Breast epithelium (tissue), 4 donors: ENCODE measurements at regions not wholly inside any gene's neighbourhood (a gene's known extent, or its start where the extent isn't known, plus 50 kb on each side); places are given as distances from the start of the nearest gene placed in this dataset.

Source experiments
- DNase-seq, 2 donors: peaks; one replicate each; pipeline ENCODE4 v3.0.0-alpha.2; 2019; ENCODE audit warnings: low spot score in 2 of 2
- H3K27ac ChIP-seq, 2 donors: fragments of 200-600 bp; sonication (generic) in 1 of 2; one replicate each; pipeline ENCODE4 v1.5.1; 2016 to 2019; ENCODE audit warnings: mild to moderate bottlenecking in 1 of 2
- H3K27me3 ChIP-seq, 2 donors: fragments of 200-600 bp; sonication (generic) in 1 of 2; one replicate each; pipeline versions ENCODE4 v1.5.1 to v1.6.0; 2017 to 2019; ENCODE audit warnings: control low read depth in 1 of 2, mild to moderate bottlenecking in 1 of 2
- H3K36me3 ChIP-seq: fragments of 200-600 bp; one replicate; pipeline ENCODE4 v1.5.1; 2019
- H3K4me1 ChIP-seq, 2 donors: fragments of 200-600 bp; sonication (generic); one replicate each; pipeline ENCODE4 v1.5.1; 2016 to 2019; ENCODE audit warnings: control low read depth in 1 of 2
- H3K4me3 ChIP-seq, 3 donors: fragments of 200-600 bp; sonication (generic); 1 replicate in 2 of 3; 2 replicates in 1 of 3; pipeline ENCODE4 v1.5.1; 2016 to 2019; ENCODE audit warnings: mild to moderate bottlenecking in 3 of 3, moderate library complexity in 2 of 3
- H3K9me3 ChIP-seq, 2 donors: fragments of 200-600 bp; sonication (generic) in 1 of 2; one replicate each; pipeline ENCODE4 v1.5.1; 2016 to 2019; ENCODE audit warnings: control low read depth in 1 of 2
- CTCF ChIP-seq, 3 donors: fragments of 450-650 bp; IDR thresholded peaks; one replicate each; pipeline ENCODE4 v1.5.1; 2016 to 2017; ENCODE audit warnings: antibody characterized with exemption in 3 of 3, mild to moderate bottlenecking in 3 of 3, moderate library complexity in 3 of 3
- POLR2A ChIP-seq: fragments of 450-650 bp; IDR thresholded peaks from one replicate; pipeline ENCODE4 v1.6.1; 2016; ENCODE audit warnings: antibody characterized with exemption, mild to moderate bottlenecking, moderate library complexity
- POLR2AphosphoS5 ChIP-seq, 3 donors: sonication (generic); formaldehyde crosslinking; IDR thresholded peaks; one replicate each; pipeline ENCODE4 v1.6.1; 2017; ENCODE audit warnings: antibody characterized with exemption in 3 of 3
- intact Hi-C: fragments of 100-400 bp; cut with DNase I; formaldehyde crosslinking; loops from one replicate; pipeline ENCODE4 v1.15.1; 2023; ENCODE audit warnings: low total_unique reads

- Histone ChIP-seq H3K4me1 (no peaks in the 10 kb centered on the region), H3K9me3 (no peaks in the 10 kb centered on the region), H3K27me3 (no peaks in the 10 kb centered on the region), H3K36me3 (no peaks in the 10 kb centered on the region), H3K4me3 (no peak overlapping the region), H3K27ac (no peak overlapping the region)
- no peak for TF ChIP-seq POLR2AphosphoS5 (IDR thresholded peaks at IDR 0.05)
- TF ChIP-seq CTCF (IDR thresholded peaks at IDR 0.05) = no peak
- no peak for TF ChIP-seq POLR2A
- no peak for DNase-seq
- intact Hi-C loops = no loop called here
These were observed 876.9 kb upstream of the FBXO33 start for GRCh38 chr14:40309124-40309523.

GRCh38 chr14:40308240-40308639, 876.0 kb upstream of the FBXO33 start:
- Histone ChIP-seq H3K4me1 (no peaks in the 10 kb centered on the region), H3K9me3 (no peaks in the 10 kb centered on the region), H3K27ac (no peak overlapping the region), H3K27me3 (no peaks in the 10 kb centered on the region), H3K36me3 (no peaks in the 10 kb centered on the region), H3K4me3 (no peak overlapping the region)
- intact Hi-C loops = no loop called here
- DNase-seq = no peak
- TF ChIP-seq POLR2A (no peak), CTCF (IDR thresholded peaks at IDR 0.05) (no peak), POLR2AphosphoS5 (IDR thresholded peaks at IDR 0.05) (no peak)

- intact Hi-C loops = no loop called here
- DNase-seq = no peak
- no peaks in the 10 kb centered on the region for H3K9me3 ChIP-seq
- H3K4me3 ChIP-seq = no peak overlapping the region
- no peak overlapping the region for H3K27ac ChIP-seq
- H3K27me3 ChIP-seq = no peaks in the 10 kb centered on the region
- H3K4me1 ChIP-seq = no peaks in the 10 kb centered on the region
- TF ChIP-seq POLR2A (no peak), CTCF (IDR thresholded peaks at IDR 0.05) (no peak), POLR2AphosphoS5 (IDR thresholded peaks at IDR 0.05) (no peak)
- no peaks in the 10 kb centered on the region for H3K36me3 ChIP-seq
These were observed 864.6 kb upstream of the FBXO33 start for GRCh38 chr14:40296821-40297220.

DNA sequence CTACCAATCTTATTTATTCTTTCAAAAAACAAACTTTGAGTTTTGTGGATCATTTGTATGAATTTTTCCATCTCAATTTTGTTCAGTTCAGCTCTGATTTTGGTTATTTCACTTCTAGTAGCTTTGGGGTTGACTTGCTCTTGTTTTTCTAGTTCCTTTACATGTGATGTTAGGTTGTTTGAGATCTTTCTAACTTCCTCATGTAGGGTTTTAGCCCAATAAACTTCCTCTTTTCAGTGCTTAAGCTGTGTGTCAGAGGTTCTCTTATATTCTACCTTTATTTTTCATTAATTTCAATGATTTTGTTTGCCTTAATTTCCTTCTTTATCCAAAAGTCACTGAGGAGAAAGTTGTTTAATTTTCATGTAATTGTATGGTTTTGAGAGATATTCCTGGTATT, 860.4 kb upstream of the FBXO33 start:
- TF ChIP-seq CTCF (IDR thresholded peaks at IDR 0.05) = no peak
- no peak for TF ChIP-seq POLR2AphosphoS5 (IDR thresholded peaks at IDR 0.05)
- TF ChIP-seq POLR2A = no peak
- no peaks in the 10 kb centered on the region for H3K4me1 ChIP-seq
- no peak for DNase-seq
- H3K27me3 ChIP-seq = no peaks in the 10 kb centered on the region
- no peaks in the 10 kb centered on the region for H3K9me3 ChIP-seq
- intact Hi-C loops = no loop called here
- H3K36me3 ChIP-seq = no peaks in the 10 kb centered on the region
- H3K4me3 ChIP-seq = no peak overlapping the region
- H3K27ac ChIP-seq = no peak overlapping the region

DNA sequence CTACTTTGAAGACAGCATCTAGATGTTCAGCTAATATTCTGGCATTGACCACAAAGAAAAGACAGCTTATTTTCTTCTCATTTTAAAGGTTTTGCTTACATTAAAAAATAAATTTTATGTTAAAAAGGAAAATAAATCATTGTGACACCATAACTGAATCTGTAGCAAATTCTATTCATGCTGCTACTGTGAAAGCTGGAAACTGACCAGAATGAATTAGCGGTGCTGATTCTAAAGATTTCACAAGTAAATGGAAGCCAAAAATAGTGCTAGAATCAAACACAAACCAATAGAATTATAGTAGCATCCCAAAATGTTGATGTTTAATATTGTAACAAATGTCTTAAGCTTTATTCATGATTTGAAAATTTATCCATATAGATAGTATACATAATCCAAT, 850.0 kb upstream of the FBXO33 start:
- no peak for TF ChIP-seq POLR2AphosphoS5 (IDR thresholded peaks at IDR 0.05)
- no peak for TF ChIP-seq CTCF (IDR thresholded peaks at IDR 0.05)
- Histone ChIP-seq H3K27me3 (no peaks in the 10 kb centered on the region), H3K4me1 (no peaks in the 10 kb centered on the region), H3K27ac (no peak overlapping the region), H3K9me3 (no peaks in the 10 kb centered on the region), H3K4me3 (no peak overlapping the region), H3K36me3 (no peaks in the 10 kb centered on the region)
- no peak for DNase-seq
- intact Hi-C loops = no loop called here
